Astrocyte (in vitro differentiated cells and primary cell): ENCODE measurements at regions not wholly inside any gene's neighbourhood (a gene's known extent, or its start where the extent isn't known, plus 50 kb on each side); places are given as distances from the start of the nearest gene placed in this dataset.

ENCODE experiments used
- DNase-seq: peaks from one replicate; pipeline ENCODE4 v3.0.0-alpha.2; 2010; ENCODE audit warnings: low read depth
- FAIRE-seq: peaks from 2 replicates; lab custom pipeline; 2011; peaks lifted over from hg19 to GRCh38; lab: Jason Lieb, UNC
- H2AFZ ChIP-seq: 2 replicates; pipeline ENCODE4 v1.6.0; 2012; ENCODE audit warnings: low read depth, low read length, inconsistent platforms
- H3K27ac ChIP-seq: 2 replicates; pipeline ENCODE4 v1.5.1; 2011; ENCODE audit warnings: low read depth, low read length, inconsistent platforms
- H3K27me3 ChIP-seq: 2 replicates; pipeline ENCODE4 v1.6.0; 2011; ENCODE audit warnings: low read length, inconsistent platforms; ENCODE audit not compliant: insufficient read depth
- H3K36me3 ChIP-seq: 2 replicates; pipeline ENCODE4 v1.5.1; 2011; ENCODE audit warnings: low read length, inconsistent platforms; ENCODE audit not compliant: insufficient read depth
- H3K4me1 ChIP-seq: 2 replicates; pipeline ENCODE4 v1.5.1; 2011; ENCODE audit warnings: low read length, inconsistent platforms; ENCODE audit not compliant: insufficient read depth
- H3K4me2 ChIP-seq: 2 replicates; pipeline ENCODE4 v1.6.0; 2012; ENCODE audit warnings: low read length, inconsistent platforms
- H3K4me3 ChIP-seq: 2 replicates; pipeline ENCODE4 v1.5.1; 2011; ENCODE audit warnings: low read depth, mild to moderate bottlenecking, low read length, inconsistent platforms; ENCODE audit not compliant: insufficient read depth
- H3K79me2 ChIP-seq: 2 replicates; pipeline ENCODE4 v1.6.0; 2012; ENCODE audit warnings: mild to moderate bottlenecking, low read length, inconsistent platforms; ENCODE audit not compliant: insufficient read depth
- H3K9ac ChIP-seq: 2 replicates; pipeline ENCODE4 v1.6.0; 2012; ENCODE audit warnings: mild to moderate bottlenecking, low read length, inconsistent platforms
- H3K9me3 ChIP-seq: 2 replicates; pipeline ENCODE4 v1.5.1; 2012; ENCODE audit warnings: low read depth, mild to moderate bottlenecking, low read length, inconsistent platforms; ENCODE audit not compliant: insufficient read depth
- H4K20me1 ChIP-seq: 2 replicates; pipeline ENCODE4 v1.6.0; 2012; ENCODE audit warnings: low read length, inconsistent platforms; ENCODE audit not compliant: insufficient read depth
- H3K27ac Mint-ChIP-seq: one replicate; pipeline ENCODE4 v1.8.0; 2021; ENCODE audit warnings: mild to moderate bottlenecking, mixed read lengths; ENCODE audit not compliant: unreplicated experiment
- H3K27me3 Mint-ChIP-seq: one replicate; pipeline ENCODE4 v1.8.0; 2021; ENCODE audit warnings: low read depth, mixed read lengths; ENCODE audit not compliant: unreplicated experiment
- H3K36me3 Mint-ChIP-seq: one replicate; pipeline ENCODE4 v1.8.0; 2021; ENCODE audit warnings: low read depth, mixed read lengths; ENCODE audit not compliant: unreplicated experiment
- H3K4me1 Mint-ChIP-seq: one replicate; pipeline ENCODE4 v1.8.0; 2021; ENCODE audit warnings: low read depth, mixed read lengths; ENCODE audit not compliant: unreplicated experiment
- H3K4me3 Mint-ChIP-seq: one replicate; pipeline ENCODE4 v1.8.0; 2021; ENCODE audit warnings: mild to moderate bottlenecking, moderate library complexity, mixed read lengths; ENCODE audit not compliant: unreplicated experiment
- H3K9me3 Mint-ChIP-seq: one replicate; pipeline ENCODE4 v1.8.0; 2021; ENCODE audit warnings: mild to moderate bottlenecking, mixed read lengths; ENCODE audit not compliant: unreplicated experiment
- CTCF ChIP-seq: IDR thresholded peaks from 2 replicates; pipeline ENCODE4 v1.5.1; 2011; ENCODE audit warnings: low read depth, mild to moderate bottlenecking, inconsistent platforms, low read length, moderate library complexity; ENCODE audit not compliant: insufficient read depth
- EZH2 ChIP-seq: IDR thresholded peaks from 2 replicates; pipeline ENCODE4 v1.6.1; 2012; ENCODE audit warnings: mild to moderate bottlenecking, low read length, inconsistent platforms; ENCODE audit not compliant: insufficient read depth

DNA sequence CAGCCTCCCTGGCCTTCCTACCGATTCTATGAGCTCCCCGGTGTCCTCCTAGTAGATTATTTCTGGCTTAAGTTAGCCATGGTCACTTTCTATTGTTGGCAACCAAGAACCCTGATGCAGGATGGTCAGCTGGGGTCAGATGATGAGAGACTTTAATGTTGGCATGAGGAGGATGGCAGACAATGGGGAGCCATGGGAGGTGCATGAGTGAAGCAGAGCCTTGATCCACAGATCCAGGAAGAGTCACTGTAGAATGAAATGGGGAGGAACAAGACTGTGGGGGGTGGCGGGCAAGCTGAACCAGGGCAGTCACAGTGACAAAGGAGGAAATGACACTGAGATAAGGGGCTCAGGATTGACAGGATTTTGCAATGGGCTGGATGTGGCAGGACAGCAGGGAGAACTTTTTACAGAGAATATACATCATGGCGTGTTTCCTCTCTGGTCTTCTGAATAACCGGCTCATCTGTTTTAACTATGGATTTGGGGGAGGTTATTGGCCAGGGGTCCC lies 60.9 kb downstream of the RPLP1 start:
- Histone ChIP-seq H3K27me3 (peaks cover 6% of the 10 kb centered on the region), H3K36me3 (no peaks in the 10 kb centered on the region), H3K9me3 (no peaks in the 10 kb centered on the region), H3K9ac (no peak overlapping the region), H3K4me1 (no peaks in the 10 kb centered on the region), H3K27ac (no peak overlapping the region), H4K20me1 (no peaks in the 10 kb centered on the region), H2AFZ (no peak overlapping the region), H3K4me3 (no peak overlapping the region), H3K4me2 (no peak overlapping the region), H3K79me2 (no peaks in the 10 kb centered on the region)
- peaks cover 15% of the 10 kb centered on the region for H3K4me1 Mint-ChIP-seq
- H3K27ac Mint-ChIP-seq: peak overlapping the region; percentile 2
- peaks cover 38% of the 10 kb centered on the region for H3K27me3 Mint-ChIP-seq
- no peaks in the 10 kb centered on the region for H3K36me3 Mint-ChIP-seq
- no peak overlapping the region for H3K4me3 Mint-ChIP-seq
- no peak for TF ChIP-seq CTCF
- no peak for TF ChIP-seq EZH2
- peaks cover 6% of the 10 kb centered on the region for H3K9me3 Mint-ChIP-seq
- FAIRE-seq (no peak), DNase-seq (no peak)

GRCh38 chr15:69513986-69514385 lies 61.4 kb downstream of the RPLP1 start:
- FAIRE-seq: no peak

More at GRCh38 chr15:69513986-69514385, 61.4 kb downstream of the RPLP1 start:
- H3K27ac ChIP-seq: no peak overlapping the region
- no peak for DNase-seq
- Mint-ChIP-seq H3K9me3 (peaks cover 6% of the 10 kb centered on the region), H3K36me3 (no peaks in the 10 kb centered on the region), H3K27me3 (peaks cover 38% of the 10 kb centered on the region), H3K4me1 (peaks cover 10% of the 10 kb centered on the region), H3K27ac (no peak overlapping the region), H3K4me3 (no peak overlapping the region)
- no peaks in the 10 kb centered on the region for H3K36me3 ChIP-seq
- TF ChIP-seq EZH2: no peak
- TF ChIP-seq CTCF: no peak
- no peak overlapping the region for H2AFZ ChIP-seq
- H3K27me3 ChIP-seq: peaks cover 6% of the 10 kb centered on the region
- H3K79me2 ChIP-seq: no peaks in the 10 kb centered on the region
- no peaks in the 10 kb centered on the region for H4K20me1 ChIP-seq
- no peak overlapping the region for H3K4me3 ChIP-seq
- H3K9ac ChIP-seq: no peak overlapping the region
- no peak overlapping the region for H3K4me2 ChIP-seq
- no peaks in the 10 kb centered on the region for H3K4me1 ChIP-seq
- no peaks in the 10 kb centered on the region for H3K9me3 ChIP-seq
